ENCODE measurements at regions not wholly inside any gene's neighbourhood (a gene's known extent, or its start where the extent isn't known, plus 50 kb on each side); places are given as distances from the start of the nearest gene placed in this dataset.

DNA sequence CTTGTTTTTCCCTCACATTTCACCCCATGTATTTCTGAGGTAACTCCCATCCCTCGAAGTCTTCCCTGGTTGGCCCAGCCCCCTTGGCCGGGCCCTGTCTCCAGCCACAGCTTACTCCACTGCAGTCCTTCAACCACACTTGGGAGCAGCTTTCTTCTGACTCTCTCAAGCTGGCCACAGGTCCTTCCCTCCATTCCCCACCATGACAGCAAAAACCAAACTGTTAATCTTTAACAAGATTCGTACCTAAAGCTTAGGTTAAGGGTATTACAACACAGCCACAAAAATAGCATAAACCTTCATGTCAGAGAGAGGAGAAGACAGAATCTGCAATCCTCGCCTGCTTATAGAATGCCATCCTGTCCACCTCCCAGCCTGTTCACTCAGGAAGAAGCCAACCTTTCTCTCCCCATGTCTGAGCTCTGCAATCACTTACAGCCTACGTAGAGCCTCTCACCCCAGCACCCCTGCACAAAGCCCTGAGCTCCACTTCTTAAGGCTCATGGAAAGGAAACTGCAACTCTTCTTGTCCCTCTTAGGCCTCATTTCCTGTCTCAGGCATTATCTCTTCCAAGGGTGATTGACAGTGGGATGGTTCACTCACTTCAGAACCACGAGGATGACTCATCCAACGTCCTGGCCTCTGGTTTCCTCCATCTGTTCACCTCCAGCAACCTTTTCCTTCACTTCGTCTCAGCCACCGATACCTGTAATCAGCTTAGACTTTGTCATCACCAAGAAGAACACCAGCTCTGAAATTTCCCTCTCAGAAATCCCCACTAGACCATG is 72.8 kb downstream of the CD2 start:
- TF ChIP-seq CTCF (IDR thresholded peaks at IDR 0.05): no peak
- no peak for ATAC-seq (ENCODE audit: low FRiP score)

GRCh38 chr1:116827607-116828105 is 73.4 kb downstream of the CD2 start:
- no peak for TF ChIP-seq CTCF (IDR thresholded peaks at IDR 0.05)
- no peak for DNase-seq (ENCODE audit: low spot score)
- no peak for ATAC-seq (ENCODE audit: low FRiP score)

More for the DNA sequence above, 72.8 kb downstream of the CD2 start:
- DNase-seq (ENCODE audit: low spot score): no peak

DNA sequence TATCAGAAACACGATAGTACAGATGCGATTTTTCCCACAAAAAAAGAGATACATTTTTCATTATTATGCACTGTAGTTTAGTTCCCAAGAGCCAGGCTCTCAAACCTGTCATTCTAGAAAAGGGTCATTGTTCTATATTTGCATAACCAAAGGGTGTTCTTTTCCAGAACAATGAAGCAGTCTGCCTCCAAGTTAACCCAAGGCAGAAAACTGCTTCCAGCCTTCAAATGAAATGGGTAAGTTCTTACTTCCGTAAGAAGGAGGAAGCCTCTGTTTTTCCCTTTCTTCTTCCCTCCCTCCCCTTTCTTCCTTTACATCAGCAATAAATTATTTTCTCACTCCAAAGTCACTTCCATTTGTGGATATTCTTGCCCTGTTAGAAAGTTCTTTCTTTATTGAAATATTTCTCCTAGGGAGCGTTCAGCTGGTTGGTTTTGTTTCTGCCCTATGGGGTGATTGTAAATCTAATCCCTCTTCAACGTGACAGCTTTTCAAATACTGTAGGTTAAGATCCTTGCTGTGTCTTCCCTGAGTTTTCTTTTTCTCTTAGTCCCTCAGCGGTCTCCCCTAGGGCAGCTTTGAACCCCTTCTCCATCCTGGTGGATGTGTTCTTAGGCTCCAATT is 77.3 kb upstream of the PTGFRN start:
- TF ChIP-seq CTCF (IDR thresholded peaks at IDR 0.05): no peak
- ATAC-seq (ENCODE audit: low FRiP score): no peak
- no peak for DNase-seq (ENCODE audit: low spot score)

GRCh38 chr1:116832932-116833578 is 76.7 kb upstream of the PTGFRN start:
- no peak for TF ChIP-seq CTCF (IDR thresholded peaks at IDR 0.05)
- no peak for ATAC-seq (ENCODE audit: low FRiP score)
- DNase-seq (ENCODE audit: low spot score): no peak

DNA sequence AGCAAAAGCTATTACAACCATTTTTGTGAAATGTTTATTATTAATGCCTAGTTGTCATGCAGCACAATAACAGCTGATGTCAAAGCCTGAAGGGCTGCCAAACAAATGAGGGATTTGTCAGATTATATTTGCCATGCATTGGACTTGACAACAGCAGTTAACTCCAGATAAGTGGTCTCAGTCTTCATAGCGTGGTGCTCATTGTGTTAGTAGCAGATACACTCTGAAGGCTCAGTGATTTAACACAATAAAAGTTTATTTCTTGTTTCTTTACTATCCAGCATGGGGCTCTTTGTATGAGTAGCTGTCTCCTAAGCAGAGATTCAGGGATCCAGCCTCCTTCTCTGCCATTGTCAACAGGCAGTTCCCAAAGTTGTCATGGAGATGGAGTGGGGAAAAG is 76.0 kb upstream of the PTGFRN start:
- DNase-seq (ENCODE audit: low spot score) (no peak), ATAC-seq (ENCODE audit: low FRiP score) (no peak)
- TF ChIP-seq CTCF (IDR thresholded peaks at IDR 0.05): no peak

DNA sequence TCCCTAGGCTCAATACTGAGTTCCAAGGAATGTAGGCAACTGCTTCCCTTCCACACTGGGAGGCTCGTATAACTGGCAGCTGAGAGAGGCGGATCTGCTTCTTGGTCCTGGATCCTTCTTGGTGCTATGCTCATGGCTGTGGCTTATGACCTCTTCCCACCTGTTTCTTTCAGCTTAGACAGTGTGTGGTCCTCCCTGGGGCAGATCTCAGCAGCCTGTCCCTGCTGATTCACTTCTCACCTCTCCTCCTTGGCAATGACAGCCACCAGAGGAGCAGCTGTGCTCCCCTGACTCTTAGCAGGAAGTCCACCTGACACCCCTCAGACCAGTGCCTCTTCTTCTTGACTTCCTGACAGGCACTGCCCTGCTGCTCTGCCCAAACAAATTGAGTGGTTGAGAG is 75.1 kb upstream of the PTGFRN start:
- no peak for ATAC-seq (ENCODE audit: low FRiP score)
- no peak for TF ChIP-seq CTCF (IDR thresholded peaks at IDR 0.05)
- DNase-seq (ENCODE audit: low spot score): no peak
